ENCODE measurements at regions not wholly inside any gene's neighbourhood (a gene's known extent, or its start where the extent isn't known, plus 50 kb on each side); places are given as distances from the start of the nearest gene placed in this dataset.

GRCh38 chr15:95442107-95442719 is 888.3 kb upstream of the NR2F2 start:
- Histone ChIP-seq H3K27me3 (ENCODE audit: insufficient read depth, low read length) (no peaks in the 10 kb centered on the region), H3K4me3 (ENCODE audit: low read length) (no peak overlapping the region), H3K4me1 (ENCODE audit: insufficient read depth, low read length) (peaks cover 7% of the 10 kb centered on the region), H3K9me3 (ENCODE audit: low read length) (no peaks in the 10 kb centered on the region), H2AFZ (ENCODE audit: low read depth, low read length) (no peak overlapping the region), H3K36me3 (ENCODE audit: insufficient read depth, low read length) (no peaks in the 10 kb centered on the region)

GRCh38 chr15:95444860-95445259 is 885.6 kb upstream of the NR2F2 start:
- no peaks in the 10 kb centered on the region for H3K27me3 ChIP-seq (ENCODE audit: insufficient read depth, low read length)
- no peaks in the 10 kb centered on the region for H3K9me3 ChIP-seq (ENCODE audit: low read length)
- peaks cover 7% of the 10 kb centered on the region for H3K4me1 ChIP-seq (ENCODE audit: insufficient read depth, low read length)
- H3K36me3 ChIP-seq (ENCODE audit: insufficient read depth, low read length): no peaks in the 10 kb centered on the region
- H2AFZ ChIP-seq (ENCODE audit: low read depth, low read length): no peak overlapping the region
- H3K4me3 ChIP-seq (ENCODE audit: low read length): no peak overlapping the region

- H3K4me1 ChIP-seq (ENCODE audit: insufficient read depth, low read length): peaks cover 3% of the 10 kb centered on the region
- no peaks in the 10 kb centered on the region for H3K27me3 ChIP-seq (ENCODE audit: insufficient read depth, low read length)
- H2AFZ ChIP-seq (ENCODE audit: low read depth, low read length): no peak overlapping the region
- no peak overlapping the region for H3K4me3 ChIP-seq (ENCODE audit: low read length)
- no peaks in the 10 kb centered on the region for H3K9me3 ChIP-seq (ENCODE audit: low read length)
- no peaks in the 10 kb centered on the region for H3K36me3 ChIP-seq (ENCODE audit: insufficient read depth, low read length)
Measured at GRCh38 chr15:95446854-95447253, 883.6 kb upstream of the NR2F2 start.

DNA sequence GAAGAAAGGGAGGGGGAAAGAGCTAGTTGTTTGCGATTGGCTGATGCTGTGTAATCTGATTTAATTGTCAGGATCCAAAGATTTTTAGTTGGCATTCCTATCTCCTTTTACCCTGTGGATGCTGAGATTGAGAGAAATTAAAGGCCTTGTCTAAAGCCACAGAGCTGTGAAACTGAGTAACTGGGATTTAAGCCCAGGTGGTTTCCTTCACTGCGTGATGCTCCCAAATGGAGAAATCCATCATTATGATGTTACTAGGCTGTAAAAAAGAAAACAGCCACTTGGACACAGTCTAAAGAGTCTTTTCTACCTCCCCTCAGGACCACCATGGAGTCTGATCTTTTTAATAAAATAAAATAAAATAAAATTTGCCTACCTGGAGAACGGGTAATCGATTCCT is 883.0 kb upstream of the NR2F2 start:
- H3K4me1 ChIP-seq (ENCODE audit: insufficient read depth, low read length): no peaks in the 10 kb centered on the region
- no peak overlapping the region for H3K4me3 ChIP-seq (ENCODE audit: low read length)
- H3K27me3 ChIP-seq (ENCODE audit: insufficient read depth, low read length): no peaks in the 10 kb centered on the region
- no peaks in the 10 kb centered on the region for H3K9me3 ChIP-seq (ENCODE audit: low read length)
- no peak overlapping the region for H2AFZ ChIP-seq (ENCODE audit: low read depth, low read length)
- H3K36me3 ChIP-seq (ENCODE audit: insufficient read depth, low read length): no peaks in the 10 kb centered on the region

DNA sequence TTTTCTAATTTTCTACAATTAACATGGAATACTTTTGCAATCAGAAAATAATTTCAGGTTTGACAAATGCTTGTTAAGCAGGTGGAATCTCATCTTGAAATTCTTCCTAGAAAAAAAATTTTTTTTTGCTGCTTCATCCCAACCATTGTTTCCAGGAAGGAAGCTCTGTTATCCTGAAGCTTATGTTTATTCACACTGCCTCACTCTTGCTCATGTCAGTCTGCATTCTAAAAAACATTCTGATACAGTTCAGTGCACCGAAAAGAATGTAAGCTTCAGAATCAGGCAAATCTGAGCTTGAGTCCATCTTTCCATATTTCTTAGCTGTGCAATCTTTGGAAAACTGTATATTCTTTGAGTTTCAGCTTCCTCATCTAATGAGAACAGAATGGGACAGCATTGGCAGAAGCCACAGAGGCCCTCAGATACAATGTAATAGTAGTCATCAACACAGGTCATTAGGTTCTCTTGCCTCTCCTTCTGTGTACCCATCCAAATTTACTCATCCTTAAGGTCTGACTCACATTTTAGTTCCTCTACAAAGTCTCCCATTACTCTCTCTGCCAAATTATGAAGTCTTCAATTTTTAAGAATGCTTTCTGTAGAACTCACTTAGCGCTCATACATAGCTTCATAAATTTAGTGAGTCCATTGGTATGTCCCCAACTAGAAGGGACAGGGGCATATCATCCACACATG is 881.8 kb upstream of the NR2F2 start:
- no peak overlapping the region for H3K4me3 ChIP-seq (ENCODE audit: low read length)

DNA sequence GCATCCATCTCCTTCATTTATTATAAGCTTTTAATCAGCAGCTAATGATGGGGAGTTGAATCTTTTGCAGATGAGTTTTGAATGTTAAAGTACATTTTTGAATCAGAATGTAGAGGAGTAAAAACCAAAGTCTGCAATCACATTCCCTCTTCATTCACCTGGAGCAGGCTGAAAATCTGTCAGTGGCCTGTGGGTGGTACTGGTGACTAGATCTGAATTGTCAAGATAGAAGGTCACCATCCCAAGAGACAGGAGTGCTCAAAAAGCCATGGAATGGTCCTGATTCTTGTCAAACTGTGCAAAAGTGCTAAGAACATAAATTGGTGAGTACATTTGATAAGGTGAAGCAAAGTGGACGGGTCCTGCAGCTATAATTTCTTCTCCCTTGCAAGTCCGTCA is 881.3 kb upstream of the NR2F2 start:
- Histone ChIP-seq H3K4me1 (ENCODE audit: insufficient read depth, low read length) (no peaks in the 10 kb centered on the region), H3K36me3 (ENCODE audit: insufficient read depth, low read length) (no peaks in the 10 kb centered on the region), H3K27me3 (ENCODE audit: insufficient read depth, low read length) (no peaks in the 10 kb centered on the region), H2AFZ (ENCODE audit: low read depth, low read length) (no peak overlapping the region), H3K9me3 (ENCODE audit: low read length) (no peaks in the 10 kb centered on the region), H3K4me3 (ENCODE audit: low read length) (no peak overlapping the region)

More for the DNA sequence above, 881.8 kb upstream of the NR2F2 start:
- Histone ChIP-seq H3K4me1 (ENCODE audit: insufficient read depth, low read length) (no peaks in the 10 kb centered on the region), H2AFZ (ENCODE audit: low read depth, low read length) (no peak overlapping the region), H3K9me3 (ENCODE audit: low read length) (no peaks in the 10 kb centered on the region), H3K36me3 (ENCODE audit: insufficient read depth, low read length) (no peaks in the 10 kb centered on the region), H3K27me3 (ENCODE audit: insufficient read depth, low read length) (no peaks in the 10 kb centered on the region)

GRCh38 chr15:95450413-95450812 is 880.1 kb upstream of the NR2F2 start:
- no peaks in the 10 kb centered on the region for H3K4me1 ChIP-seq (ENCODE audit: insufficient read depth, low read length)
- H3K4me3 ChIP-seq (ENCODE audit: low read length): no peak overlapping the region
- H3K9me3 ChIP-seq (ENCODE audit: low read length): no peaks in the 10 kb centered on the region
- no peak overlapping the region for H2AFZ ChIP-seq (ENCODE audit: low read depth, low read length)
- no peaks in the 10 kb centered on the region for H3K27me3 ChIP-seq (ENCODE audit: insufficient read depth, low read length)
- H3K36me3 ChIP-seq (ENCODE audit: insufficient read depth, low read length): no peaks in the 10 kb centered on the region

GRCh38 chr15:95451938-95452337 is 878.6 kb upstream of the NR2F2 start:
- no peaks in the 10 kb centered on the region for H3K27me3 ChIP-seq (ENCODE audit: insufficient read depth, low read length)
- H2AFZ ChIP-seq (ENCODE audit: low read depth, low read length): no peak overlapping the region
- no peaks in the 10 kb centered on the region for H3K9me3 ChIP-seq (ENCODE audit: low read length)
- no peaks in the 10 kb centered on the region for H3K4me1 ChIP-seq (ENCODE audit: insufficient read depth, low read length)
- H3K4me3 ChIP-seq (ENCODE audit: low read length): no peak overlapping the region
- H3K36me3 ChIP-seq (ENCODE audit: insufficient read depth, low read length): no peaks in the 10 kb centered on the region

- H3K9me3 ChIP-seq (ENCODE audit: low read length): no peaks in the 10 kb centered on the region
- no peak overlapping the region for H2AFZ ChIP-seq (ENCODE audit: low read depth, low read length)
- no peak overlapping the region for H3K4me3 ChIP-seq (ENCODE audit: low read length)
- H3K36me3 ChIP-seq (ENCODE audit: insufficient read depth, low read length): no peaks in the 10 kb centered on the region
- H3K4me1 ChIP-seq (ENCODE audit: insufficient read depth, low read length): no peaks in the 10 kb centered on the region
- H3K27me3 ChIP-seq (ENCODE audit: insufficient read depth, low read length): no peaks in the 10 kb centered on the region
Measured at GRCh38 chr15:95454403-95455262, 875.9 kb upstream of the NR2F2 start.

DNA sequence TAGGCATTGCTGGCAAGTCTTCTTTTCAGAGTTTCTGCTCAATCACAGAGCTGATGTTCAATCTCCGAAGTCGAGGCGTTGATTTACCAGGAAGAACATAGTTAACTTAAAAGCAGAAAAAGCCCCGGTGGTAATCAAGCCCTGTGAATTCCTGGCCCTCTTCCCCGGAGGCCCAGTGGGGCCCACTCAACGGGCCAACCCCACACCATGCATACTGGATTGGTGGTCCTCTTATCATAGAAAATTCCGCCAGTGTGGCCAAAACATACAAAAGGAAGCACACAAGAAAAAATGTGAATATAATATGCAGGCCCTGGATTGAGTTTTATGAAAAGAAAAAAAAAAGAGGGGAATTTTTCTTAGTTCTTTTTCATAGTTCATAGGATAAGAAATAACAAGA is 873.0 kb upstream of the NR2F2 start:
- H3K4me1 ChIP-seq (ENCODE audit: insufficient read depth, low read length): no peaks in the 10 kb centered on the region
- H3K27me3 ChIP-seq (ENCODE audit: insufficient read depth, low read length): no peaks in the 10 kb centered on the region
- H3K4me3 ChIP-seq (ENCODE audit: low read length): no peak overlapping the region
- no peaks in the 10 kb centered on the region for H3K9me3 ChIP-seq (ENCODE audit: low read length)
- H2AFZ ChIP-seq (ENCODE audit: low read depth, low read length): no peak overlapping the region
- no peaks in the 10 kb centered on the region for H3K36me3 ChIP-seq (ENCODE audit: insufficient read depth, low read length)

GRCh38 chr15:95458721-95459120 is 871.8 kb upstream of the NR2F2 start:
- H3K27me3 ChIP-seq (ENCODE audit: insufficient read depth, low read length): no peaks in the 10 kb centered on the region
- no peaks in the 10 kb centered on the region for H3K4me1 ChIP-seq (ENCODE audit: insufficient read depth, low read length)
- no peaks in the 10 kb centered on the region for H3K36me3 ChIP-seq (ENCODE audit: insufficient read depth, low read length)
- H3K9me3 ChIP-seq (ENCODE audit: low read length): no peaks in the 10 kb centered on the region
- no peak overlapping the region for H2AFZ ChIP-seq (ENCODE audit: low read depth, low read length)
- H3K4me3 ChIP-seq (ENCODE audit: low read length): no peak overlapping the region

DNA sequence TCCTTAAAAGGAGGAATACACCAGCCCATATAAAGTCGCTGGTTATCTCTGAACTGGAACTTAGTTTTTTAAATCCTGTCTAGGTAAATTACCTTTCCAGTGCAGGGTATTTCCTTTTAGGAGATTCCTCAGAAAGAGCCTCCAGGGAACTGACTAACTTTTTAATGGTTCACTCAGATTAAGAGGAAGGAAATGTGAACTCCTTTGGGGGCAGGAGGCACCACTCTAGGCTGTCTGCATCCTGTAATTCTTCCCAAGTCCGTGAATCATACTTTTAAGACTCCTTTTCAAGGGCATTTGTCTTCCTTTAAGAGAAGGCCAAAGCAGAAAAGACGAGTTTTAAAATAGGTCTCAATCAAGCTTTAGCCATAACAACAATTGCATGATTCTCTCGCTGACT is 871.2 kb upstream of the NR2F2 start:
- no peak overlapping the region for H3K4me3 ChIP-seq (ENCODE audit: low read length)
- H3K27me3 ChIP-seq (ENCODE audit: insufficient read depth, low read length): no peaks in the 10 kb centered on the region
- no peaks in the 10 kb centered on the region for H3K9me3 ChIP-seq (ENCODE audit: low read length)
- H2AFZ ChIP-seq (ENCODE audit: low read depth, low read length): no peak overlapping the region
- H3K4me1 ChIP-seq (ENCODE audit: insufficient read depth, low read length): no peaks in the 10 kb centered on the region
- no peaks in the 10 kb centered on the region for H3K36me3 ChIP-seq (ENCODE audit: insufficient read depth, low read length)

GRCh38 chr15:95464509-95464908 is 866.0 kb upstream of the NR2F2 start:
- H3K36me3 ChIP-seq (ENCODE audit: insufficient read depth, low read length): no peaks in the 10 kb centered on the region
- H2AFZ ChIP-seq (ENCODE audit: low read depth, low read length): no peak overlapping the region
- no peaks in the 10 kb centered on the region for H3K4me1 ChIP-seq (ENCODE audit: insufficient read depth, low read length)
- H3K27me3 ChIP-seq (ENCODE audit: insufficient read depth, low read length): no peaks in the 10 kb centered on the region
- no peaks in the 10 kb centered on the region for H3K9me3 ChIP-seq (ENCODE audit: low read length)
- H3K4me3 ChIP-seq (ENCODE audit: low read length): no peak overlapping the region

Measured in neuron (in vitro differentiated cells).